Osteoblast (primary cell): ENCODE measurements at regions not wholly inside any gene's neighbourhood (a gene's known extent, or its start where the extent isn't known, plus 50 kb on each side); places are given as distances from the start of the nearest gene placed in this dataset.

Source experiments
- DNase-seq: peaks from one replicate; pipeline ENCODE4 v3.0.0; 2011; ENCODE audit warnings: low spot score, mixed read lengths; ENCODE audit not compliant: insufficient read length; ENCODE audit errors: missing footprints
- H2AFZ ChIP-seq: 2 replicates; pipeline ENCODE4 v1.6.0; 2011; ENCODE audit warnings: mild to moderate bottlenecking, low read length
- H3K27ac ChIP-seq: 2 replicates; pipeline ENCODE4 v1.5.1; 2011; ENCODE audit warnings: mild to moderate bottlenecking, low read depth, low read length, moderate library complexity
- H3K27me3 ChIP-seq: 2 replicates; pipeline ENCODE4 v1.6.0; 2012; ENCODE audit warnings: mild to moderate bottlenecking, control low read depth, inconsistent platforms, low read length, moderate library complexity; ENCODE audit not compliant: insufficient read depth
- H3K36me3 ChIP-seq: 2 replicates; pipeline ENCODE4 v1.5.1; 2011; ENCODE audit warnings: mild to moderate bottlenecking, low read length, control low read depth, moderate library complexity; ENCODE audit not compliant: insufficient read depth
- H3K4me1 ChIP-seq: 2 replicates; pipeline ENCODE4 v1.5.1; 2011; ENCODE audit warnings: mild to moderate bottlenecking, low read length, control low read depth, moderate library complexity; ENCODE audit not compliant: insufficient read depth
- H3K4me2 ChIP-seq: 2 replicates; pipeline ENCODE4 v1.6.0; 2011; ENCODE audit warnings: mild to moderate bottlenecking, low read length; ENCODE audit not compliant: insufficient read depth
- H3K4me3 ChIP-seq: fragments of 200-600 bp; sonication (generic); 3 replicates; pipeline ENCODE4 v1.5.1; 2012; ENCODE audit warnings: mild to moderate bottlenecking, low read length, inconsistent platforms; ENCODE audit not compliant: insufficient read depth
- H3K79me2 ChIP-seq: 2 replicates; pipeline ENCODE4 v1.6.0; 2012; ENCODE audit warnings: mild to moderate bottlenecking, low read length, control low read depth, inconsistent platforms; ENCODE audit not compliant: insufficient read depth
- H3K9me3 ChIP-seq: 2 replicates; pipeline ENCODE4 v1.5.1; 2011; ENCODE audit warnings: low read depth, low read length, control low read depth
- H4K20me1 ChIP-seq: 2 replicates; pipeline ENCODE4 v1.6.0; 2012; ENCODE audit warnings: mild to moderate bottlenecking, low read length, control low read depth; ENCODE audit not compliant: insufficient read depth
- CTCF ChIP-seq: IDR thresholded peaks from 2 replicates; pipeline ENCODE4 v1.5.1; 2011; ENCODE audit warnings: mild to moderate bottlenecking, low read depth, low read length, moderate library complexity; ENCODE audit errors: extremely low read depth

DNA sequence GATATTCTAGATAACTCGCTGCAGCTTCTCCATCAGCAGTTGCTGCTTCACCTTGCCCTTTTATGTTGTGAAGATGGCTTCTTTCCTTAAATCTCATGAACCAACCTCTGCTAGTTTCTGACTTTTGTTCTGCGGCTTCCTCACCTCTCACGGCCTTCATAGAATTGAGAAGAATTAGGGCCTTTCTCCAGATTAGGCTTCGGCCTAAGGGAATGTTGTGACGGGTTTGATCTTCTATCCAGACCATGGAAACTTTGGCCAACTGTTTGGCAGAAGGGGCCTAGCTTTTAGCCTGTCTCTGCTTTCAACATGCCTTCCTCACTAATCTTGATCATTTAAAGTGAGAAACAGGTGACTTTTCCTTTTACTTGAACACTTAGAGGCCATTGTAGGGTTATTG, 199.9 kb downstream of the CYP26B1 start:
- Histone ChIP-seq H3K79me2 (no peaks in the 10 kb centered on the region), H3K4me3 (no peak overlapping the region), H4K20me1 (no peaks in the 10 kb centered on the region), H3K27ac (no peak overlapping the region), H3K27me3 (no peaks in the 10 kb centered on the region), H3K4me2 (no peak overlapping the region), H2AFZ (no peak overlapping the region), H3K9me3 (no peaks in the 10 kb centered on the region), H3K4me1 (peaks cover 33% of the 10 kb centered on the region), H3K36me3 (no peaks in the 10 kb centered on the region)
- DNase-seq, result no peak
- no peak for TF ChIP-seq CTCF

GRCh38 chr2:71945603-71945959, 202.1 kb downstream of the CYP26B1 start:
- Histone ChIP-seq H3K4me1 (peaks cover 36% of the 10 kb centered on the region), H4K20me1 (no peaks in the 10 kb centered on the region), H3K4me2 (no peak overlapping the region), H3K4me3 (no peak overlapping the region), H3K27ac (no peak overlapping the region), H3K36me3 (no peaks in the 10 kb centered on the region), H3K27me3 (no peaks in the 10 kb centered on the region), H2AFZ (no peak overlapping the region), H3K9me3 (no peaks in the 10 kb centered on the region), H3K79me2 (no peaks in the 10 kb centered on the region)
- no peak for TF ChIP-seq CTCF
- no peak for DNase-seq

DNA sequence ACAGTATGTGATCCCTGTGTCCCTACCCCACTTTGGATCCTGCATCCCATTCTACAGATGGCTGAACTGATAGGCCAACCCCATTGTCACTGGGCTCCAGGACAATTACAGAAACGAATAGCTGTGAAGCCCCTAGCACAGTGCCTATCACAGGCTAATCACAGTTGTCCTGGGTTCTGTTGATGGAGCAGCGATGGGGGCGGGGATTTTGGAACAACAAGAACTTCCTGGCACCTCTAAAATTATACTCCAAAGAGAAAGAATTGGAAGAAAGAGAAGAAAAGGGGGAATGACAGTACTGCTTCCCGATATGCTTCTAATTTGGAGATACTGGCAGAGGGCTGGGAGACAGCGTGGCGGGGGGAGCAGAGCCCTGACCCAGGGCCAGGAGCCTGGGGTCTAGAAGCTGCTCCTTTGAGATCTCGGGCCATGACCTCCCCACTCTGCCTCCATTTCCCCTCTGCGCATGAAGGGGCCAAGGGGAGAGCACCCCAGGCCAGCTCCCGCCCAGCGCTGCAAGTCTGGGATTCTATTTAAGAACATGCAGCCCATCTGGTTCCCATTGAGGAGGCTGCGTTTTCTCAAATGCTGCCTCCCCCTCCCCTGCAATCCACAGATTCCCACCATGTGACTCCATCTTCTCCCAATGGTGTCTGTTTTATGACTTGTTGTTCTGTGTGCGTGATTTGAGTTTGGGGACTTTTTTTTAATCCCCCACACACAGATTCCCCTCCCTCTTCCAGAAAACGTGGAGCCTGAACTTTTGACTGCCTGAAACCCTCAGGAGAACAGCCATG, 202.7 kb downstream of the CYP26B1 start:
- H3K4me2 ChIP-seq, result no peak overlapping the region

GRCh38 chr2:71944183-71944550, 203.5 kb downstream of the CYP26B1 start:
- TF ChIP-seq CTCF, result no peak
- no peaks in the 10 kb centered on the region for H3K27me3 ChIP-seq
- no peak overlapping the region for H2AFZ ChIP-seq
- no peak overlapping the region for H3K27ac ChIP-seq
- H3K4me3 ChIP-seq, result no peak overlapping the region
- H3K4me2 ChIP-seq, result no peak overlapping the region
- no peaks in the 10 kb centered on the region for H3K79me2 ChIP-seq
- peaks cover 25% of the 10 kb centered on the region for H3K4me1 ChIP-seq
- no peak for DNase-seq
- no peaks in the 10 kb centered on the region for H4K20me1 ChIP-seq
- H3K36me3 ChIP-seq, result no peaks in the 10 kb centered on the region
- H3K9me3 ChIP-seq, result no peaks in the 10 kb centered on the region

More for the DNA sequence above, 202.7 kb downstream of the CYP26B1 start:
- Histone ChIP-seq H3K36me3 (no peaks in the 10 kb centered on the region), H4K20me1 (no peaks in the 10 kb centered on the region), H3K27ac (no peak overlapping the region), H3K4me3 (no peak overlapping the region), H3K79me2 (no peaks in the 10 kb centered on the region), H3K27me3 (no peaks in the 10 kb centered on the region), H2AFZ (no peak overlapping the region), H3K4me1 (peaks cover 33% of the 10 kb centered on the region), H3K9me3 (no peaks in the 10 kb centered on the region)
- no peak for DNase-seq
- no peak for TF ChIP-seq CTCF
